KMS-11 (cell line): ENCODE measurements at regions not wholly inside any gene's neighbourhood (a gene's known extent, or its start where the extent isn't known, plus 50 kb on each side); places are given as distances from the start of the nearest gene placed in this dataset.

Experiments used
- H2AFZ ChIP-seq: fragments of 200-600 bp; sonication (generic); 2 replicates; pipeline ENCODE4 v1.6.1; 2016; ENCODE audit warnings: antibody characterized with exemption, mixed run types, low read depth
- H3K27ac ChIP-seq: fragments of 200-600 bp; sonication (generic); 2 replicates; pipeline ENCODE4 v1.6.1; 2016; ENCODE audit warnings: mild to moderate bottlenecking, mixed run types
- H3K27me3 ChIP-seq: fragments of 200-600 bp; sonication (generic); 2 replicates; pipeline ENCODE4 v1.6.1; 2017; ENCODE audit warnings: mild to moderate bottlenecking, low read depth, mixed run types, moderate library complexity; ENCODE audit not compliant: insufficient read depth
- H3K36me3 ChIP-seq: fragments of 200-600 bp; sonication (generic); 2 replicates; pipeline ENCODE4 v1.6.1; 2017; ENCODE audit warnings: mild to moderate bottlenecking, mixed run types; ENCODE audit not compliant: insufficient read depth
- H3K4me1 ChIP-seq: fragments of 200-600 bp; sonication (generic); 2 replicates; pipeline ENCODE4 v1.6.1; 2016; ENCODE audit warnings: mild to moderate bottlenecking, low read depth, mixed run types; ENCODE audit not compliant: poor library complexity, severe bottlenecking
- H3K4me2 ChIP-seq: fragments of 200-600 bp; sonication (generic); 2 replicates; pipeline ENCODE4 v1.7.0; 2016; ENCODE audit warnings: mild to moderate bottlenecking, mixed run types
- H3K4me3 ChIP-seq: fragments of 200-600 bp; sonication (generic); IDR thresholded peaks from 2 replicates; pipeline ENCODE4 v1.6.1; 2017; ENCODE audit warnings: low read depth, low read length, mixed read lengths; ENCODE audit not compliant: insufficient read depth
- H3K79me2 ChIP-seq: fragments of 200-600 bp; sonication (generic); 2 replicates; pipeline ENCODE4 v1.6.1; 2016; ENCODE audit warnings: low read depth, mixed run types; ENCODE audit not compliant: insufficient read depth
- H3K9ac ChIP-seq: fragments of 200-600 bp; sonication (generic); 2 replicates; pipeline ENCODE4 v1.6.1; 2016; ENCODE audit warnings: mild to moderate bottlenecking, mixed run types
- H4K20me1 ChIP-seq: fragments of 200-600 bp; sonication (generic); 2 replicates; pipeline ENCODE4 v1.6.1; 2016; ENCODE audit warnings: mild to moderate bottlenecking, mixed run types; ENCODE audit not compliant: insufficient read depth
- TF ChIP-seq, protein P1 (sequence below): fragments of 200-600 bp; sonication (generic); conservative IDR thresholded peaks from 2 replicates; pipeline ENCODE4 v1.6.1; 2017; ENCODE audit warnings: low read depth, mild to moderate bottlenecking, antibody characterized with exemption, low read length, moderate library complexity, mixed read lengths

DNA sequence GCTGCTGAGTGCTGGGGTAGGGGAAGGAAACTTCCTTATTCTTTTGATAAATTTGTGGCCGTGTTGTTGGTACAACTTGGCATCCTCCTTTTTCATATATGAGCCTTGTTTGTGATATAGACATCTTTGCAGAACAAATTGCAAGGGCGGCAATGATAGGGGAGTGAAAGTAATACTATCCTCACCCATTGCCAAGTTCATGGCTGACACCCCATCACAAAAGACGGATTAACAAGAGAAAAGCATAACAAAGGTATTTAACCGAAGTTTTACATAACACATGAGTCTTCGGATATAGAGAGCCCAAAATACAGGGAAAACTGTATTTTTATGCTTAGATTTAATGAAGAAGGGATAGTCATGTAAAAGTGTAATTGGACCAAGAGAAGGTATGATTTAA lies 86.3 kb upstream of the TMPRSS2 start:
- Histone ChIP-seq H3K36me3 (no peaks in the 10 kb centered on the region), H3K4me2 (no peak overlapping the region), H4K20me1 (no peaks in the 10 kb centered on the region), H2AFZ (no peak overlapping the region), H3K4me1 (no peaks in the 10 kb centered on the region), H3K27me3 (no peaks in the 10 kb centered on the region), H3K27ac (no peak overlapping the region), H3K79me2 (no peaks in the 10 kb centered on the region), H3K4me3 (no peak overlapping the region), H3K9ac (no peak overlapping the region)
- TF ChIP-seq, protein P1, sequence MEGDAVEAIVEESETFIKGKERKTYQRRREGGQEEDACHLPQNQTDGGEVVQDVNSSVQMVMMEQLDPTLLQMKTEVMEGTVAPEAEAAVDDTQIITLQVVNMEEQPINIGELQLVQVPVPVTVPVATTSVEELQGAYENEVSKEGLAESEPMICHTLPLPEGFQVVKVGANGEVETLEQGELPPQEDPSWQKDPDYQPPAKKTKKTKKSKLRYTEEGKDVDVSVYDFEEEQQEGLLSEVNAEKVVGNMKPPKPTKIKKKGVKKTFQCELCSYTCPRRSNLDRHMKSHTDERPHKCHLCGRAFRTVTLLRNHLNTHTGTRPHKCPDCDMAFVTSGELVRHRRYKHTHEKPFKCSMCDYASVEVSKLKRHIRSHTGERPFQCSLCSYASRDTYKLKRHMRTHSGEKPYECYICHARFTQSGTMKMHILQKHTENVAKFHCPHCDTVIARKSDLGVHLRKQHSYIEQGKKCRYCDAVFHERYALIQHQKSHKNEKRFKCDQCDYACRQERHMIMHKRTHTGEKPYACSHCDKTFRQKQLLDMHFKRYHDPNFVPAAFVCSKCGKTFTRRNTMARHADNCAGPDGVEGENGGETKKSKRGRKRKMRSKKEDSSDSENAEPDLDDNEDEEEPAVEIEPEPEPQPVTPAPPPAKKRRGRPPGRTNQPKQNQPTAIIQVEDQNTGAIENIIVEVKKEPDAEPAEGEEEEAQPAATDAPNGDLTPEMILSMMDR: no peak

DNA sequence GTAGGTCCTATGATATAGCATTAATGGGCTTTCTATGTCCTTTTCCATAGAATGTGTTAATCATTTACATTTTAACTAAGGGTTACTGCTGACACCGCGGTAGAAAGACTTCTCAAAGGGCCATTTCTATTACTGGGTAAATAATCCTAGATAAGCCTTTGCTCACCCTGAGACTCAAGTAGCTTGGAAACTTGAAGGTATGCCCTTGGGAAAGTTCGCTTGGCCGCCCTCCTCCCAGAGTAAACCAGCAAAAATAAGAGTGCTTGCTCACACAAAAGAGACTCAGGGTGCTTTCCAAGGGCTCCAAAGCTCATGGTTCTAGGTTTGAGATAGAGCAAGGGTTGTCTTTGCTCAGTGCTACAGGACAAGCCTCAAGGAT lies 85.8 kb upstream of the TMPRSS2 start:
- no peaks in the 10 kb centered on the region for H3K36me3 ChIP-seq
- no peak overlapping the region for H3K27ac ChIP-seq
- no peaks in the 10 kb centered on the region for H3K79me2 ChIP-seq
- no peak overlapping the region for H3K9ac ChIP-seq
- no peaks in the 10 kb centered on the region for H4K20me1 ChIP-seq
- no peak overlapping the region for H3K4me3 ChIP-seq
- no peaks in the 10 kb centered on the region for H3K4me1 ChIP-seq
- H3K4me2 ChIP-seq: no peak overlapping the region
- TF ChIP-seq, protein P1: no peak
- H3K27me3 ChIP-seq: no peaks in the 10 kb centered on the region
- no peak overlapping the region for H2AFZ ChIP-seq

DNA sequence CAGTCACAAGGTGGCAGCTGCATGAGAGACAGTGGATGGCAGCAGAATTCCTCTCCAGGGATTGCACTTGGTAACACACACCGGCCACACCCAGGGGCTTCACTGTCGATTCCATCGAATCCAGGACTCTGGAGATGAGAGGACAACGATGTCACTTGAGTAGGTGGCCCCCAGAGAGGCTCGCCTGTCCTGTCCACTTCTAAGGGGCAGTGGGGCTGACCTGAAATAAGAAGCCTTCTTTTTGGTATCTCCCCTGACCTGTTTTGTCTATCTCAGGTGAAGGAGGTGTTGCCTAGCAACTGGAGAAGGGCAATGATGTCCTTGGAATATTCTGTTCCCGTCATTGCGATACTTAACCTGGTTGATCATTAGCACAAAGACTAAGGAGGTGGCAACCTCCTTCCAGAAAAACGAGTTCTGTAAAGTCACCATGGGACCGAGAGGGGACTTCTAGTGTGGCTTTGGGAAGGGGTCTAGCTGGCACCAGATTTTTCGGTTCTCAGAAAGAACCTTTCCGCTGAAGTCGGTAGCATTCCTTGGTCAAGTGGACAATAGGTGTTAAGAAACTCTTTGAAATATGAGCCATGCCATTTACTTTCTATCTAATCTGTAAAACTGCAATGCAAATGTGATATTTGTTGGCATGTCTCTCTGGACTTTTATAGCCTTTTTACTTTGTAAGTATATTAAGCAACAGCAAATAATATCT lies 85.2 kb upstream of the TMPRSS2 start:
- H3K27ac ChIP-seq: no peak overlapping the region
- no peaks in the 10 kb centered on the region for H3K27me3 ChIP-seq
- H3K4me3 ChIP-seq: no peak overlapping the region
- H3K36me3 ChIP-seq: no peaks in the 10 kb centered on the region
- no peak overlapping the region for H3K9ac ChIP-seq
- TF ChIP-seq, protein P1: no peak
- H4K20me1 ChIP-seq: no peaks in the 10 kb centered on the region
- no peak overlapping the region for H2AFZ ChIP-seq
- no peak overlapping the region for H3K4me2 ChIP-seq
- no peaks in the 10 kb centered on the region for H3K4me1 ChIP-seq
- H3K79me2 ChIP-seq: no peaks in the 10 kb centered on the region

DNA sequence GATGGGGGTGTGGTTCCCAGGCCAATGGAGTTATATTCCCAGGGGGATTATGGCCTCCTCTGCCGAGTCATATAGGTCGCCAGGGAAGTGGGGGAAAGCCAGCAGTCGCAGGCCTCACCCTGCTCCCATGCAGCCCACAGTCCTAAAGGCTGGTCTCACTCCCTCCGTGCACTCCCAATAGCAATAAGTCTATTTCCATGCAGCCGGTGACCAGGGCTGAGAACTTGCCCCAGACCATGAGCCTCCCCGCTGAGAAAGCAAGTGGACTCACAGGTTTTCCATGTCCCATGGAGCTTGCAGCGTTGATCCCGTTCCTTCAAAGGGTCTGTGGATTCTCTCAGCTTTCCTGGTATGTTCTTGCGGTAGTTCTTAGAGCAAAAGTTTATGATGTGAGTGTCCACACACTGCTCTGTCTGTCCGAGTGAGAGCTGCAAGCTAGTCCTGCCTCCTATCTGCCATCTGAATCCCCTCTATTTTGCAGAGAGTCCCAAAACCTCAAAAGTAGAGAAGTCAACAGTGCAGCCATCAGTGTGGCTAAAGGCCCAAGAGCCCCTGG lies 81.7 kb upstream of the TMPRSS2 start:
- Histone ChIP-seq H3K9ac (no peak overlapping the region), H3K27ac (no peak overlapping the region), H3K4me3 (no peak overlapping the region), H3K27me3 (no peaks in the 10 kb centered on the region), H3K4me1 (no peaks in the 10 kb centered on the region), H2AFZ (no peak overlapping the region), H3K36me3 (no peaks in the 10 kb centered on the region), H4K20me1 (no peaks in the 10 kb centered on the region), H3K4me2 (no peak overlapping the region), H3K79me2 (no peaks in the 10 kb centered on the region)
- TF ChIP-seq, protein P1: no peak
